Mononuclear cell (primary cell): ENCODE measurements at regions not wholly inside any gene's neighbourhood (a gene's known extent, or its start where the extent isn't known, plus 50 kb on each side); places are given as distances from the start of the nearest gene placed in this dataset.

Source experiments
- H3K27me3 ChIP-seq: 2 replicates; pipeline ENCODE4 v1.6.0; 2011; ENCODE audit warnings: low read length, control low read depth; ENCODE audit not compliant: insufficient read depth
- H3K4me1 ChIP-seq: 2 replicates; pipeline ENCODE4 v1.5.1; 2011; ENCODE audit warnings: mild to moderate bottlenecking, low read length, control low read depth; ENCODE audit not compliant: insufficient read depth
- H3K4me3 ChIP-seq: 2 replicates; pipeline ENCODE4 v1.5.1; 2011; ENCODE audit warnings: mild to moderate bottlenecking, low read length, moderate library complexity
- H3K9me3 ChIP-seq: 2 replicates; pipeline ENCODE4 v1.5.1; 2011; ENCODE audit warnings: low read depth, mild to moderate bottlenecking, control low read depth, low read length

DNA sequence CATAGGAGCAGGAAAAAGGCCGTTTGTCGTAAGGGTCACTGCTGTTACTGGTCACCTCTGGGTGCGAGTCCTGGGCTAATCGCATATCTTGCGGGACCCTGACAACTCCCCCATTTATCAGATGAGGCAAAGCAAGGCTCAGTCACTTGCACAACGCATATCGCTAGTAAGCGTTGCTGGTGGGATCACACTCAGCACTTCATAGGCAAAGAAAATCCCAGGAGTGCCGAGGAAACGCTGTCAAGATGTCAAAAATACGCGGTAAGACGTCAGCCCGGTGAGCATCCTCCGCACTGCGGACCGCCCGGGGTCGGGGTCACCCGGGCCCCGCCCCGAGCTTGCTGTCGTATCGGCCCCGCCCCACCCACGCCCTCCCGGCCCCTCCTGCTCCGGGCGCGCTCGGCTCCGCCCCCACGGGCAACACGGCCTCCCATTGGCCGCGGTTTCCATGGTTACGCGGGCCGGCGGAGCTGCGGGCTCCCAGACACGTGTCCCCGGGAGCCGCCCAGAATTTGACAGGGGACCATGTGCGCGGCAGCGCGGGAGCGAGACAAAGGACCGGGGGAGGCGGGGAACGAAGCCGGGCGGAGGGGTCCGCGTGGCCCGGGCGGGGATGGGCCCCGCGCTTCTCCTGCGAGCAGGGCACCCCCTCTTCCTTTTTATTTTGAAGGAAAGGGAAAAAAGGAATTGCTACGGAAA is 80.2 kb upstream of the IER5L start:
- Histone ChIP-seq H3K27me3 (peaks cover 11% of the 10 kb centered on the region), H3K4me1 (peaks cover 30% of the 10 kb centered on the region), H3K4me3 (no peak overlapping the region), H3K9me3 (no peaks in the 10 kb centered on the region)

DNA sequence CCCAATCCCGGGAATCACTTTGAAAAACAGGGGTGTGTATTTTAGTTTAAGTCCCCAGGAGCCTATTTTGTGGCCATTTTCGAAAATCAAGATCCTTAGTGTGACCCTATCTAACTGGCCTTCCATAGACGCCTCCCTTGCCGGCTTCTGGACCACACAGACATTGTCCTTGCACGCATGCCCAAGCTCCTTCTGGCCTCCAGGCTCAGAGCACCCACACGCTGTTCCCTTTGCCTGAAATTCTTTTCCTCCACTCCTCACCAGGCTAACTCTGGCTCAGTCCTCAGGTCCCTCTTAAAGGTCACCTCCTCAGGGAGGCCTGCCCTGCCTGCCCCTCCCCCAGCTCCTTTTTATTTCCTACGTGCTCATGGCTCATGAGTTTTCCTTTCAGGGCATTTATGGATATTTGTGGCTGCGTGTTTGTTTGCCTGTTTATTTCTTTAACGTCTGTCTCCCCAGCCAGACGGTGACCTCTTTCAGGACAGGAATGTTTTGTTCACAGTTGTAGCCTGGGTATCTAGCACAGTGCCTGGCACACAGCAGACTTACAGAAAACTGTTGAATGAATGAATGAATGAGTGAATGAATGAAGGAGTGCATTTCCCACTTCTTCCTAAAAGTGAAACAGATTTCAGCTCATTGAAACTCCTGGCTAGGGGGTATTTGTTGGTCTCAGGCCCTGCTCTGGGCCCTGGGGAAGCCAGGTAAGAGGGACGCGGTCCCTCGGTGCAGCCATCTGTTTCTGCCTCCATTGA is 79.1 kb upstream of the IER5L start:
- peaks cover 30% of the 10 kb centered on the region for H3K4me1 ChIP-seq
- peaks cover 11% of the 10 kb centered on the region for H3K27me3 ChIP-seq
- no peak overlapping the region for H3K4me3 ChIP-seq
- H3K9me3 ChIP-seq = no peaks in the 10 kb centered on the region

DNA sequence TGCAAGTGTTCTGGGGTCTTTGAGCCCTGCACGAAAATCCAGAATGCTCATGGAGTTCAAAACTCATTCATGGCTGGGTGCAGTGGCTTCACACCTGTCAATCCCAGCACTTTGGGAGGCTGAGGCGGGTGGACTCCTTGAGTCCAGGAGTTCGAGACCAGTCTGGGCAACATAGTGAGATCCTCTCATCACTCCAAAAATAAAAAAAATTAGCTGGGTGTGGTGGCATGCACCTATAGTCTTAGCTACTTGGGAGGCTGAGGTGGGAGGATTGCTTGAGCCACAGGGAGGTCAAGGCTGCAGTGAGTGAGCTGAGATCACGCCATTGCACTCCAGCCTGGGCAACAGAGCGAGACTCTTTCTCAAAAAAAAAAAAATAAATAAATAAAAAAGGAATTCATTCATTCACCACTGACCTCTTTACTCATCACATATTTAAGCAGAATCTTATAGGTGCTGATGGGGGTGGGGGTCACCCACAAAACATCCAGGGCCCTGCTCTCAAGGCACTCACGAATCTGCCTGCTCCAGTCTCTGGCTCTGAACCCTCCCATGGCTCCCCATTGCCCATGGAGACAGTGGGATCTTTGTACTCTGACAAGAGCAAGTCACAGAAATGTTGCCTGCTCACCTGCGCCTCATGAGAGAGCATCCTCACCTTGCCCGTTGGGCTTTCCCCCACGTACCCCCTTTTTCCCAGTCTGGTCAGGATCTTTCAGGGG is 76.7 kb upstream of the IER5L start:
- Histone ChIP-seq H3K4me3 (no peak overlapping the region), H3K4me1 (peaks cover 19% of the 10 kb centered on the region), H3K27me3 (peaks cover 11% of the 10 kb centered on the region), H3K9me3 (no peaks in the 10 kb centered on the region)

DNA sequence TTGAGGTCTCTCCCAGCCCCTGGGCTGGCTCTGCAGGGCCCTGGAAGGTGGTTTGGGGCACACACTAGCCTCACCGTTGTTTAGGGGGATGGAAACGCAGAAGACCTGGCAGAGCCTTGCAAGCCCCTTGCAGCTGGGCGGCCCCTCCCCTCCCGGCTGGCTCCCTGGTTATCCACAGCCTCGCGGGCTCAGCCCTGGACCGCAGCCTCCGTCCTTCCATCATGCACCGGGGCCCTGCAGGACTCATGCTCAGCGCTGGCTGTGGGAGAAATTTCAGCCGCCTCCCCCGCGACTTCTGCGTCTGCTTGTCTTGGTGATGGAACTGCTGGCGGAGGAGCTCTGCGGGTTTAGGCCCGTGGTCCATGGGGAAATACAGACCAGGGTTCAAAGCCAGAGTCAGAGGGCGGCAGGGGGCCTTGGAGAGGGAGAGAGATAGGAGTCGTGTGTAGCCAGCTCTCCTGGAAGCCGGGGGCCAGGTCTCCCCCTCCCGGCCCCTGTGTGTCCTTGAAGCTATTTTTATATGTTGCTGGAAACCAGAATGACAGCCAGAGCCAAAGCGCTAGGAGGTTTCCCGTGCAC is 75.8 kb upstream of the IER5L start:
- Histone ChIP-seq H3K9me3 (no peaks in the 10 kb centered on the region), H3K27me3 (peaks cover 2% of the 10 kb centered on the region), H3K4me1 (peaks cover 12% of the 10 kb centered on the region), H3K4me3 (no peak overlapping the region)

DNA sequence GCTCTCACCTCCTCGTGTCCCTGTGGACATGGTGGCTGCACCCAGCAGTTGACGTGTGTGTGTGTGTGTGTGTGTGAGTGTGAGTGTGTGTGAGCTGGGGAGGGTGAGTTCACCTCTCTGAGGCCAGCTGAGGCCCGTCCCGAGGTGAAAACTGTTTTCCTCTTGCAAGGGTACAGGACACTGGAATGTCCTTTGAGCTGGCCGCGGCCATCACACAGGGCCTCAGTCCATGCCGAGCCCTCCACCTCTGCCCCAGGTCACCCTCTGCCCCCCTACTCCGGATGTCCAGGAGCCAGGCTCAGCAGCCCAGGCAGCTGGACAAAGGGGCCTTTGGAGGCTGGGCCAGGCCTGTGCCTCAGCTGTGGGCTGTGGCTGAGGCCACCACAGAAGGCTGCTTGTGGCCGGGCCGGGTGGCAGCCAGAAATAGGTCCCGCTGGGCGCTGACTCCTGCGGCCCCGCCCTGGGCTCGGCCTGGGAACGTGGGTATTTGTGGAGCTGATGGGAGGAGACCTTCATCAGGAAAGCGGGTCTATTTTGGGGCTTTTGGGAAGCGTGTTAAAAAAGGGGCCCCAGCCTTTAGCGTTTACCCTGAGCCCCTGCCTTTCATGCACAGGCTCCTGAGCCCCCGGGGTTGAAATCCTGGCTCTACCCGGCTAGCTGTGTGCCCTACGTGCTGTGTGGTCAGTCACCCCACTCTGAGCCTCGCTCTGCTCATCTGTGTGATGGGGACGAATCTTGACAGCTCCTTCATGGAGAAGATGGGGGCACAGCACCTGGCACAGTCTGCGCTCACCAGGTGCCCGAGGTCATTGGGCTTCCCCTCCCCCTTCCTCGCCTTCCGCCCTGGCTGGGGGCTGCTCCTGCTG is 75.1 kb upstream of the IER5L start:
- Histone ChIP-seq H3K4me1 (peaks cover 5% of the 10 kb centered on the region), H3K27me3 (no peaks in the 10 kb centered on the region), H3K4me3 (no peak overlapping the region), H3K9me3 (no peaks in the 10 kb centered on the region)

DNA sequence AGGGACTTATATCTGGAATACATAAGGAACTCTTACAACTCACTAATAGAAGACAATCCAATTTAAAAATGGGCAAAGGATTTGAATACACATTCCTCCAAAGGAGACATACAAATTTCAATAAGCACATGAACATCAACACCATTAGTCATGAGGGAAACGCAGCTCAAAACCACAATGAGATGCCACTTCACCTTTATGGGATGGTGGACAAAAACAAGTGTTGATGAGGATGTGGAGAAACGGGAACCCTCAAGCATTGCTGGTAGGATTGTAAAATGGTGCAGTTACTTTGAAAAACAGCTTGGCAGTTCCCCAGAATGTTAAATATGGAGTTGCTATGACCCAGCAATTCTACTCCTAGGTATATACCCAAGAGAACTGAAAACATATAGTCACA is 72.7 kb upstream of the IER5L start:
- Histone ChIP-seq H3K4me1 (no peaks in the 10 kb centered on the region), H3K4me3 (no peak overlapping the region), H3K27me3 (peaks cover 2% of the 10 kb centered on the region), H3K9me3 (no peaks in the 10 kb centered on the region)

DNA sequence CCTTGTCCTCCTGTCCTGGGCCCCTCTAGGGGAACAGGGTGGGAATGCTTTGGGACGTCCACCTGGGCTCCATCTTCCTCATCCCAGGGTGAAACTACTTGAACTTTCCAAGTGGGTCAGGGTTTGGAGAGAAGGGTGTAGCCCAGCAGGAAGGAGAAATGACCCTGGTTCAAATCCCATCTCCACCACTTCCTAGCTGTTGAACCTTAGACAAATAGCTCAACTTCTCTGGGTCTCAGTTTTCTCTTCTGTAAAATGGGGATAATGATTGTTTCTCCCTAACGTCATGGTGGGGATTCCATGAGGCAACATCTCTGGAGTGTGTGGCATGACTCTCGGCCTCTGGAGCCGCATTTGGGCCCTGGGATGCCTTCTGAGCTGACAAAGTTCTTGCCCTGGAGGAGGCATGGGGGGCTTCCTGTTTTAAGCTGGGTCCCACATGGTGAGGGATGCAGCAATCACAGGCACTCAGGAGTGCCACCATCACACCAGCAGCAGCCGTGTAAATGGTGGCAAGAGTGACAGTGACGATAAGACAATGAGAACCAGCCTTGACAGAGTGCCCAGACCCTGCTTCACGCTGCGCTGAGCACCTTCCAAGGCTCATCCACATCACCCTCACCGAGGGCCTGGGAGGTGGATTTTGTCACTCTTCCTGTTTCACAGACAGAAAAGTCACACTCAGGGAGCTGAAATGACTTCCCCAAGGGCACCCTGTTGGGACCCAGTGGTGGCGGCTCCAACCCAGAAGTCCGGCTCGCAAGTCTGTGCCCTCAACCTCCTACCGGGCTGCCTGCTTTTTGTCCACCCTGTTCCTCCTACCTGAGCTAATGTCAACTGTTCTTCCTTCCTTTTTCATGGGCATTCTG is 69.5 kb upstream of the IER5L start:
- Histone ChIP-seq H3K4me1 (no peaks in the 10 kb centered on the region), H3K27me3 (peaks cover 2% of the 10 kb centered on the region), H3K9me3 (no peaks in the 10 kb centered on the region), H3K4me3 (no peak overlapping the region)

DNA sequence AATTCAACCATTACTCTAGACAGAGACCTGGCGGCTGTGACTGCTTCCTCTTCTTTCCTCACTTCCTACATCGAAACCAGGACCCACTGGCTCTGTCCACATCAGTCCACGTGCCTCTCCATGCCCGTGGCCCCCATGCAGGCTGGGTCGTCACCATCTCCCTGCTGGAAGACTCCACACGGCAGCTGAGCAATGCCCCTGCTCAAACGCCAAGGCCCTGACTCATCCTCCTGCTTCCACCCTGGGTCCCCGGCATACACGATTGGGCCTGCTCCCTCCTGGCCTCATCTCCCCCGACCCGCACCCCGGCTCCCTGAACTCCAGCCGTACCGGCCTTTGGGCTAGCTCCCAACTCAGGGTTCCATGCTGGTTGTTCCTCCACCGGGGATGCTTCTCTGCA is 67.2 kb upstream of the IER5L start:
- Histone ChIP-seq H3K9me3 (no peaks in the 10 kb centered on the region), H3K4me1 (no peaks in the 10 kb centered on the region), H3K27me3 (peaks cover 2% of the 10 kb centered on the region), H3K4me3 (no peak overlapping the region)

DNA sequence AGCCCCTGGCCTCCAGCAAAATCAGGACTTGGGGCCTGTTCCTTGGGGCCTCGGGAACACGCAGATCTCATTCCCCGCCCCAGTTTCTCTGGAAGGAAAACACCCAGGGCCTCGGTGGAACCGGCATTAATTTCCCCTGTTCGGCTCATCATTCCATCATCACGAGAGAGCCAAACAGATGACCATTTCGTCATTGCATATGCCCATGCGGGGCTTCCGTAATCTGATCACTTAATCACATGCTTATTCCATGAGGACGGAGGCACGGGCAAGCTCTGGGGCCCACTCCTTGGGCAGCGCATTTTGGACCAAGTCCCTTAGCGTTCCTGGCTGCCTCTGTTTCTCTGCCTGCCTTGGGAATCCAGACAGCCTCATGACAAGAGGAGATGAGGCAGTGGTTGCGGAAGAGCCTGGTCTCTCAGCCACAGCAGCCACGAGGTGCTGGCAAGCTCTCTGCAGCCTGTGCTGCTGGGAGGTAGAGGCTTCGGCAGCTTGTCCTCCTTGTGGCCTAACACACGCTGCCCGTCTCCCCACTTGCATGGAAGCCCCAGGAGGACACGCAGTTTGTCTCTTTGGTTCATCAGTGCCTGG is 65.0 kb upstream of the IER5L start:
- Histone ChIP-seq H3K4me1 (no peaks in the 10 kb centered on the region), H3K27me3 (peaks cover 2% of the 10 kb centered on the region), H3K9me3 (no peaks in the 10 kb centered on the region), H3K4me3 (no peak overlapping the region)

DNA sequence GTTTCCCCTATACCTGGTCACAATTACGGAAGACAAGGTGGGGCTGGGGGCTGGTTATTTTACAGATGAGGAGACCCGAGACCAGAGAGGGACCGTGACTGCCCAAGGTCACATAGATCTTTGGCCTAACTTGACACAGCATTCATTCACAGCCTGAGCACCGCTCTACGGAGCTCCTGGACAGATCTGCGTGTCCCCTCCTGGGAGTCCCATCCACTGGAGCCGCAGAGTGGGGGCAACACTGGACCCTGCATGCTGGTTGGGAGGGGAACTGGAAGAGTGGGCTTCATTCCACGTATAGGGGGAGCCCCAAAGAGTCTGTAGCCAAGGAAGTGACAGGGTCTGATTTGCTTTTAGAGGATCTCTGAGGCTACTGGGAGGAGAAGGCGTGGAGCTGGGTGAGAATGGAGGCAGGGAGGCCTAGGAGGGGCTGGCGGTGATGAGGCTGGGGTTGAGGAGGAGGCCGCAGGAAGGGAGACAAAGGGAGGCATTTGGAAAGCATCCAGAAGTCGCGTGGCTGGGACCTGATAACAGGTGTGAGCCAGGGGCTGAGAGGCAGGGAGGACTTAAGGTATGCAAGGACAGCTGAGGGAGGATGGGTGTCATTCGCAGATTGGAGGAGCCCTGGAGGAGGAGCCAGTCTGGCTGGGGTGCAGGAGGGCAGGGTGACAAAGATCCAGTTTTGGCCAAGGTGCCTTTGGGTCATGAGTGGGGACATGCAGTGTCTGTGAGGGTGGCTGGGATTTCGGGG is 64.3 kb upstream of the IER5L start:
- no peaks in the 10 kb centered on the region for H3K27me3 ChIP-seq
- peaks cover 3% of the 10 kb centered on the region for H3K4me1 ChIP-seq
- no peak overlapping the region for H3K4me3 ChIP-seq
- H3K9me3 ChIP-seq = no peaks in the 10 kb centered on the region

DNA sequence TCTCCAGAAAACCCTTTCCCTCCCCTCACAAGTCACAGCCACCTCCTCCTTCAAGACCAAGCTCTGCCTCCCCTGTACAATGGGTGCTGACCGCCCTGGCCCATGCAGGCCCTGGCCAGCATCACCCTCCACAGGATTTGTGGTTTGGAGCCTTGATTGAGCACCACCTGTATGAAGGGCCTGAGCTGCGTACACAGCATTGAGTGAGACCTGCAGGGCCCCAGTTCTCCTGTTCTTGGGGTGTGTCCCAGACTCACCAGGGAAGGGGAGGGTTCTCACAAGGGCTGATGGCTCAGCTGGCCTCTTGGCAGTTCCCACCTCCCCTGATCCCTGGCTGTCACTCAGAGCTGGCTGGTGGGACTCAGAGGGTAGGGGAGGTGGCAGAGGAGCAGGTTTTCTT is 63.7 kb upstream of the IER5L start:
- Histone ChIP-seq H3K4me1 (peaks cover 9% of the 10 kb centered on the region), H3K4me3 (no peak overlapping the region), H3K27me3 (no peaks in the 10 kb centered on the region), H3K9me3 (no peaks in the 10 kb centered on the region)

DNA sequence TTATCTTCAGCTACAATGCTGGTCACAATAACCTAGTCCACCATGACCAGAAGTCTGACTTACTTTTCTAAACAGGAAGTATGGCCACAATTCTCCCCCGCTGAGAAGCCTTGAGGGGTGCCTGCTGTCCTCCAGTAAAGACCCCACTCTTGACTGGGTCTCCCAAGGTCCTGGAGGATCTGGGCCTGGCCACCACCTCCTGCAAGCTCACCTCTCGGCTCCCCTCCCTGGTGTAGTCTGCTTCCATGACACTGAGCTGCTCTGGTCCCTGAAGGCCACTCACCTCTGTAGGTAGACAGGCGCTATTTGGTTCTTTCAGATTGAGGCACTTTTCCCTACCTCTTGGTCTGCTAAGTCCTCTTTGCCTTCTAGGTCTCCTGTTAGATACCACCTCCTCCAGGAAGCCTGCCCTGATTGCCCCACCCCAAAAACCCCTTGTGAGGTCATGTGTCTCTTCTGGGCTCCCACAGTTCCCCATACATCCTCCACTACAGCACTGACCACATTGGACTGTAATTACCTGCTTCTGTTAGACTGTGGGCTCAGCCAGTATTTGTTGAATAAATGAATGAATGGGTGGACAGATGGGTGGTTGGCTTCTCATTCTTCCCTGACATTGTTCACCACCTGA is 62.6 kb upstream of the IER5L start:
- H3K27me3 ChIP-seq = no peaks in the 10 kb centered on the region
- H3K9me3 ChIP-seq = no peaks in the 10 kb centered on the region
- no peak overlapping the region for H3K4me3 ChIP-seq
- peaks cover 17% of the 10 kb centered on the region for H3K4me1 ChIP-seq
